ENCODE measurements at regions not wholly inside any gene's neighbourhood (a gene's known extent, or its start where the extent isn't known, plus 50 kb on each side); places are given as distances from the start of the nearest gene placed in this dataset.
"Not testable (repeated sequence)": the region's sequence is repeated elsewhere in the genome, so short reads cannot be mapped to it uniquely, and the experiment has no call there.

DNA sequence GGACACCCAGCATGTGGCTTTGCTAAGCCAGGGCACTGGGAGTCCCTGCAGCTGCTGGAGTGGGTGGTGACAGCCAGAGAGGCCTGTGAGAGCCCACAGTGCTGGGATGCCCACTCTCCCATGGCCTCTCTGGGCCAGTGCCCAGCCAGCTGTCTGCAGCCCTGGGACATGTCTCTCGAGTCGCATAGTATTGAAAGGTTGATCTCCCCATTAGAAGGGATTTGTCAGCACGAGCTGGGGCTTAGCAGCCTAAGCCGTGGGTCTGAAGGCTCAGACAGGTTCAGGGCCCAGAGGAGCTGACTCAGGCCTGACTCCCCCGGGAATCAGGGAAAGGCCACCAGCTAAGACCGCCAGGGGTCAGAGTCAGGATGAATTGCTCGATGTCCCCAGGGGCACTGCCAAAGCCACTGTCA is 53.5 kb downstream of the FOXD2 start:
- no peak for DNase-seq

DNA sequence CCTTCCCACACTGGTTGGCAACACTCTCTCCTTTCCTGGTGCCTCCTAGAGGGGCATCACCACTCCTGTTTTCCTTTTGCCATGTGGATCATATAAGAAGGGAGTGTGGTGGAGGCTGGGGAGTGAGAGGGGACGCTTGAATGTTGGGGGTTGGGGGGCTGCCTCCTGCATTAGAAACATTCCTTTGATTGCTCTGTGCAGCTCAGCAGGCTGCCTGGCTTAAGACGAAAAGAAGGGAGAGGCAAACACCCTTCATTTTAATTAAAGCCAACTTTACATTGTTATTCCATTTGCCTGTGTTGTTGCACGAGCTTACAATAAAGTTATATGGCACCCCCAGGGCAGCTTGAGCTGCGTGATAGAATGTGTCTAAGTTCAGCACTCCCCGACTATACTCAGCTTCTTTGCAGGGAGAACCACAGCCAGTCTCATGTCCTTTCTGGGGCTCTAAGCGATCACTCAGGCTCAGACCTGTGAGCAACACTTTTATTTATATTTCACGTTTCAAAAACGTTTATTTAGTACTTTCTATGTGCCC is 57.4 kb downstream of the FOXD2 start:
- no peak for DNase-seq

DNA sequence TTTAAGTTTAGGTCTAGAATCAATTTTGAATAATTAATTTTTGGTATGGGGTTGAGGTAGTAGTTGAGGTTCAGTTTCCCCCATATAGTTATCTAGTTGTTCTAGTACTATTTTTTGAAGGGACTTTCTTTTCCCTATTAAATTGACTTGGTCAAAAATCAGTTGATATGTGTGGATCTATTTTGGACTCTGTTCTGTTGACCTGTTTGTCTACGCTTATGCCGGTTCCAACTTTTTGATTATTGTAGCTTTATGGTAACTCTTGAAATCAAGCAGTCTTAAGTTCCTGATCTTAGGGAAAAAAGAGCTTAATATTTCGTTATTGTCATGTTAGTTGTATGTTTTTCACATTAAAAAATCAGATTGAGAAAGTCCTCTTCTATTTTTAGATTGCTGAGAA is 60.7 kb downstream of the FOXD2 start:
- DNase-seq = no peak

DNA sequence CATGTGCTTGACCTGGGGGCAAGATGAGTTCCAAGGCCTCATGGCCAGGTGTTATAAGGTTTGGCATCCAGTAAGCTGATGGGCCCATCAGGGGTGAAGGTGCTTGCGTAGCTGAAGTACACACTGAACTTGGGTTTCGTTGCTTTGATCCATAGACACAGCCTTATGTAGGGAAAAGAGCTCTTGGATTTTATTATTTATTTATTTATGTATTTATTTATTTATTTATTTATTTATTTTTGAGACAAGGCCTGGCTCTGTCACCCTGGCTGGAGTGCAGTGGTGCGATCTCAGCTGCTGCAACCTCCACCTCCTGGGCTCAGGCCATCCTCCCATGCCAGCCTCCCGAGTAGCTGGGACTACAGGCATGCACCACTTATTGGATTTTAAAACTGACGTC is 63.2 kb downstream of the FOXD2 start:
- DNase-seq = no peak

DNA sequence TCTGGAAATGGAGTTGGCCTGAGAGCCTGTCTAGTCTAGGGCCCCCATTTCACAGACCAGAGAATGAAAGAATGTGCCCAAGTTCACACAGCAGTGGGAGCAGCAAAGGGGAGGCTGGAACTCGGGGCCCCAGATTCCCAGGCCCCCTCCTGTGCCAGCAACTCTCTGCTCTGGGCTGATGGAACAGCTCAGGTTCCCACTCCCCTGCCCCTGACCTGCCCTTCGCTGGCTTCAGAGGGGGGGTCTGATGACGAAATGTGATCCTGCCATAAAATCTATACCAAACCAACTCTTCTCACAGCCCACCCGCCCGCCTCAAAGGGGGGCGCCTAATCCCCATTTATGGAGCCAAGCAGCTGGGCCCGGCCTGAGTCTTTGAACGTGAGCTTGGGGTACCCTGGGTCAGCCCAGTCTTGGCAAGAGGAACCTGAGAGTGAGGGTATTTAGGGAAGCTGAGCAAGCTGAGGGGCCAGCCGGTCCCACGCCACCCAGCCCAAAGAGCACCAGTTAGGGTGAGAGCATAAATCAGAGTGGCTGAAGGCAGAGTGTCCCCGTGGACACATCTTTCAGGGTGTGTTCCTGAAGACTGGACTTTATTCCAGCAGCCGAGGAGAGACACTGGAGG is 65.0 kb downstream of the FOXD2 start:
- no peak for DNase-seq

DNA sequence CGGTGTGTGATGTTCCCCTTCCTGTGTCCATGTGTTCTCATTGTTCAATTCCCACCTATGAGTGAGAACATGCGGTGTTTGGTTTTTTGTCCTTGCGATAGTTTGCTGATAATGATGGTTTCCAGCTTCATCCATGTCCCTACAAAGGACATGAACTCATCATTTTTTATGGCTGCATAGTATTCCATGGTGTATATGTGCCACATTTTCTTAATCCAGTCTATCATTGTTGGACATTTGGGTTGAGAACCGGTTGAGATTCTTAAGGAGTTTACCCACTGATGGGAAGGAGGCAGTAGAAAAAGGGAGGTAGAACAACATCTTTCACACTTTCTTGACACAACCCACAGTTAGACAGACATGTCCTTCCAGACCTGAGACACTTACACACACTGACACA is 67.0 kb downstream of the FOXD2 start:
- DNase-seq = not testable (repeated sequence)

DNA sequence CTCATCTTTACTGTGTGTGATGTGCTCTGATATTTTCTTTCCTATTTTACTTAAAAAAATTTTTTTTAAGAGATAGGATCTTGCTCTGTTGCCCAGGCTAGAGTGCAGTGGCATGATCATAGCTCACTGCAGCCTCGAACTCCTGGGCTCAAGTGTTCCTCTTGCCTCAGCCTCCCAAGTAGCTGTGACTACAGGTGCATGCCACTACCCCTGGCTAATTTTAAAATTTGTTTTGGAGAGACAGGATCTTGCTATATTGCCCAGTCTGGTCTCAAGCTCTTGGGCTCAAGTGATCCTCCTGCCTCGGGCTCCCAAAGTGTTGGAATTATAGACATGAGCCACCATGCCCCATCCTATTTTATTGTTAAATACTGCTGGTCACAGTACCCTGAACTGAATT is 67.4 kb downstream of the FOXD2 start:
- DNase-seq = no peak

DNA sequence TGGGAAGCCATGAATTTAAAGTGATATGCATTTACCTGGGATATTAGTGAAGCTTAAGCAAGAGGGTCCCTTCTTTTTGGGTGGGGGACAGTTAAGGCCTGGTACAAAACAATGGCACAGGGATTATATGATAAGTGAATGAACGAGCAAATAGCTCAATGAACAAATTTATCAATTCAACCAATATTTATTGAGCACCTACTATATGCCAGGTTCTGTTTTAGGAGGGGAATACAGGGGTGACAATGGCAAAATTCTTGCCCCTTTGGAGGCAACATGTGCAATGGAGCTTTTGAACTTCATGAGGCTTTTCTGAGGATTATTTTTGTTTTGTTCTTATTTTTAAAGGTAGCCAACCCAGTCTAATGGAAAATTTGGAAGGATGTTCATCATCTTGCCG is 68.2 kb downstream of the FOXD2 start:
- DNase-seq = no peak

DNA sequence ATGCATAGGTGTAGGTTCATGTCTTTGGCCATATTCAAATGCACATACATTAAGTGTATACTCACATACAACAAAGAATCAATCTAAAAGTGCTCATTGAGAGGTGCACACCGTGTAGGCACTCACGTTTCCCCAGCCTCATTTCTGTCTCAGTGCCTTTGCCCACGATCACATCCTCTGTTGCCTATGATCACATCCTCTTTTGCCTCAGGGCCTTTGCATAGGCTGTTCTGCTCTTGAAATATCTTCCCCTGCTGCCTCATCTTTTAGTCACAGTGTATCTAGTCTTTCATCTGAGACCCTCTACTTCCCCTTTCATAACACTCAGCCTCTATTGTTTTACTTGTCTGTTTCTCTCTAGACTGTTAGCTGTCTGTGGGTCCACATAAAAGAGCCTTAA is 69.3 kb downstream of the FOXD2 start:
- no peak for DNase-seq

DNA sequence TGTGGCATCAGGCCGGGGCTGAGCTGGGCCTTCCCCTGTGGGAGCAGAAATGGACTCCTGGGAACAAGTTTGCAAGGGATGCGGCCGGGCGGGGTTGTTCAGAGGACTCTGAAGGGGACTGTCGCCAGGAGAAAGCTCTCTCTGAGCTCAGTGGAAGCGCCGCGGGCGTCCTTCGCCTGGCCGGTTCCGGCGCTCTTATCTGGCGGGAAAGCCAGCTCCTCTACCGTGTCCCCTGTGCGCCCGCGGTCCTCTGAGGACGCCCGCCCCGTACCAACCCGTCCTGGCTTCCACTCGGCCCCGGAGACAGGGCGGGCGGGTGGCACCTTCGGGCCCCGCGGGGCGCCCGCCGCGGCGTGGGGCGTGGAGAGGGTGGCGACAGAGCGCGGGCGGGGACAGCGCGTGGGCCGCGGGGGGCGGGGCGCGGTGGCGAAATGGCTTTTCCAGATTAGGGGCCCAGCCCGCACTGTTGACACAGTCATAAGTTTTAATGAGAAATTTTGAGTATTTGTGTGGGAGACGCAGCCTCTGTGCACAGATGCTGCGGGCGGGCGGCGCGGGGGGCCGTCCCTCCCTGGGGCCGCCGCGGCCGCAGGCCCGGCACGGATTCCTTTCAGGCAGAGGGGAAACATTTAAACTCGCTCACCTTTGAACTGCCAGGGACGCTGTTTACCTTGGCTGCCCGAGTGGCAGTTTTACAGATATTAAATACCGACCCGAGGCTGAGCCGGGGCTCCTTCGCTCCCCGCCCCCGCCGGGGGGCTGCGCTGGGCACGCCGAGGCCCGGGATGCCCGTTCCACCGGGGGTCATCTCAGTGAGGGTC is 70.2 kb downstream of the FOXD2 start:
- peak; percentile 60 to 66 for DNase-seq

DNA sequence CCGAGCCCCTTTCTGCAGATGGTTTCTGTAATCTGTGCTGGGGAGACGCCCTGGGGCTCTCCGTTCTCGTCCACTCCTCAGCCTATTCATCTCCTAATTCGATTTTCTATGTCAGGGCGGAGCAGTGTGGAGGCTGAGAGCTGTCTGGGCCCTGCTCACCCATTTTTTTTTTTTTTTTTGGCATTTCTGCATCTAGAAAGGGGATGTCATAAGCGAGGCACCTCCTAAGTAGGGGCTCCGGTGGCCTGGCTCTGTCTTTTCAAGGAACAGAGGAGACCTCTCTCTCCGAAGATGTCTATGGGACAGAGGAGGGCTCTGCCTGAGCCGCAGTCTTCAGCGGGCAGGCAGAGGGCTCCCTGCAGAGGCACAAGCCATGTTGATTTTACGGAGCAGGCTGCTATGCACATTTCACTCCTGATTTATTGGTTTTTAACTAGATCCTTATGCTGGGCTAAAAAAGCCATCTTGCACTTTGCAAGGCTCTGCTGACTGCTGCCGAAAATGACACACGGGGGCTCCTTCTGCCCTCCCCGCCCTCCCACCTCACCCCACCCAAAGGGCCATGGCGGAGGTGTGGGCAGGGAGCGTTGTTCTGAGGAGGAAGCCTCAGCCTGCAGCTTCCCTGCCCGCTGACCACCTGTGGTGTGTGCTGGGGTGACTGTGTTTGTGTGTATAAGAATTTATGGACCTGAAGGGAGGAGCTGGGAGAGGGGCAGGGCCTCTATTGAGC is 71.0 kb downstream of the FOXD2 start:
- no peak for DNase-seq

DNA sequence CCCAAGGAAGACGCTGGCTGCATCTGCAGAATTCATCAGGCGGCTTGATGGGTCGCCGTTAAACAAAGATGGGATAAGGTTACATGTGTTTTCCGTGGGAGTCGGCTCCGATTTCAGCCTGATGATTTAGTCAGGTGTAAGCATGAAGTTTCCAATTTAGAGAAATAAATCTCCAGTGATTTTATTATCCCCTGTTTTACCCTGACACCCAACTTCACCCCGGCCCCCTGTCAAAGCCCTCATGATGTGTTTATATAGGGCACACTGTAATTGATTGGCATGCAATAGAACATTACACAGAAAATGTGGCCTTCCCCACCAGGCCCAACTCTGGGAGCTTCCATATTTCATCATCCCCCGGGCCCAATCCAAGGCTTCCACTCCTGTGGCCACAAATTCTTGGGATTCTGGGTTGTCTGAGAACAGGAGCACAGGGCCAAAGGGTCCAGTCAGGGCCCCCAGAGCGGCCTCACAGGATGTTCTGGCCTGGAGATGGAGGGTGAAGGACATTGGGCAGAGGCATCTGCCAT is 72.5 kb downstream of the FOXD2 start:
- no peak for DNase-seq

DNA sequence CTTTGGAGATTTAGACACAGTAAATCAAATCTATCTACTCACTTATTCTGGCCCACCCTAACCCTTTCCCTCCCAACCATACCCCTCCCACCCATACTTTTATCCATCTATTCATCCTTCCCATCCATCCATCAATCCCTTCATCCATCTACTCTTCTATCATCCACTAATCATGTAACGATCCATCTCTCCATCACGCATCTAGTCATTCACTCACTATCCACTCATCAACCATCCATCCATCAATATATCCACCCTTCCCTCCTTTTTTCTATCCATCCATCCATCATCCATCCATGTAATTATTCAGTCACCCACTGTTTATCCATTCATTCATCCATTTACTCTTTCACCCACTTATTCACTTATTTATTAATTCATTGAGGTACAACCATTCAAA is 74.0 kb downstream of the FOXD2 start:
- DNase-seq = no peak

DNA sequence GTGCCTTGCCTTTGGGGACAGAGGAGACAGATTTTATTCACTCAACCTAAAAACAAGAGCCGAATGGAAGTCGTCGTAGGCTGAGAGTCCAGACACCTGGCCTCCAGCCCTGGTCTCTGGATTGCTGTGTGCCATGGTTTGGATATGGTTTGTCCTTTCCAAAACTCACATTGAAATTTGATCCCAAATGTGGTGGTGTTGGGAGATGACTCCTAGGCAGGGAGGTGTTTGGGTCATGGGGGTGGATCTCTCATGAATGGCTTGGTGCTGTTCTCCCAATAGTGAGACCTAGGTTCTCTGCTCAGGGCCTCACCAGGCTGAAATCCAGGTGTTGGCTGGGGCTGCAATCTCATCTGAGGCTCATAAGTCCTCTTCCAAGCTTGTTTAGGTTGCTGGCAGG is 75.5 kb downstream of the FOXD2 start:
- DNase-seq = no peak

DNA sequence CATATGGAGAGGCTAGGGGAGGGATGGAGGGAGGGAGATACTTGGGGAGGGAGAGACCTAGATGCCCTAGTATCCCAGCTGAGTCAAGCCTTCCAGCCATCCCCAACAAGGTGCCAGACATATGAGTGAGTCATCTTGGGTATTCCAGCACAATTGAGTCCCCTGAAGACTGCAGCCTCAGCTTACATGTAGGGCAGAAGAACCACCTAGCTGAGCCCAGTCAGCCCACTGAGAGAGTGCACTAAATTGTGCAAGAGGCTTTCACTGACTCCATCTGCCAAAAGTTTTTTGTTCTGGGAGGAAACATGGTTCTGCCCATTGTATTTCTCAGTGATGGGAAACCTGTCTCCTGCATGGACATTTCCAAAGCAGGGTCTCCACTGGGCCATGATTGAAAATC is 76.4 kb downstream of the FOXD2 start:
- DNase-seq = no peak

DNA sequence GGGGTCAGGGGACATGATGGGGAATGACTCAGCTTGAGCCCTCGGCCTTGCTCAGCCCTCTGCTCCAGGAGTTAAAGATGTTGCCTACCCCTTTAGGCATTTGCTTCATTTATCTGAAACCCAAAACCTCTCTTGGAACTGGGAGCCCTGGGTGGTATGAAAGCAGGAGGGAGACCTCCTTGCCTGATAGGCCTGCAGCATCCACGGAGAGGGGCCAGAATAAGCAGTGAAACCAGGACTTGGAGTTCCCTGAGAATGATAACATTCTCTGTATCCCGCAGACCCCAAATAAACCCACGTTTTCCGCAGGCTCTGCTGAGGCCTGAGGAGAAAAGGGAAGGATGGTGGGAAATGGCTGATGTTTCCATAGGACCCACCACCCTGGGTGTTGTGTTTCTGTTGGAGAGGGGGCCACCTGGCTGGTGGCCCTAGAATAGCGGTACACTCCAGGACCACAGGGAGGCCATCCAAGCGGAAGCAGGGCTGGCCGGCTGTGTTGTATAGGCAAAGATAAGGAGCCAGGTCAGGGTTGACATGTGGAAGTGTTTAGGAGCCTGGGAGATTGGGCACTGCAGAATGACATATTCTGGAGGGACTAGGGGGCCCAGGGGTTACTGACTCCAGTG is 77.4 kb downstream of the FOXD2 start:
- no peak for DNase-seq

DNA sequence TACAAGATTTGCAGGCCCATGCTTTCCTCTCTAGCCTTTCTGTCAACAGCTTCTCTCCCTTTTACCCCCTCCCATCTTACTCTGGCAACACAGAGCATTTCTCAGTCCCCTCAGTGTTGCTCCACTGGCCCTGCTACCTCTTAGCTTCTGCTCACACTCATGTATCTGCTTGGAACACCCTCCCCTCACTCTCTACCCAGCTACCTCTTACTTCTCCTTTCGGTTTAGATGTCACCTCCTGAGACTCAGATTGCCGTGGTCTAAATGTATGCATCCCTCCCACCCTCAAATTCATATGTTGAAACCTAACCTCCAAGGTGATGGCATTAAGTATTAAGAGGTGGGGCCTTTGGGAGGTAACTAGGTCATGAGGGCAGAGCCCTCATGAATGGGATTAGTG is 80.1 kb downstream of the FOXD2 start:
- no peak for DNase-seq

DNA sequence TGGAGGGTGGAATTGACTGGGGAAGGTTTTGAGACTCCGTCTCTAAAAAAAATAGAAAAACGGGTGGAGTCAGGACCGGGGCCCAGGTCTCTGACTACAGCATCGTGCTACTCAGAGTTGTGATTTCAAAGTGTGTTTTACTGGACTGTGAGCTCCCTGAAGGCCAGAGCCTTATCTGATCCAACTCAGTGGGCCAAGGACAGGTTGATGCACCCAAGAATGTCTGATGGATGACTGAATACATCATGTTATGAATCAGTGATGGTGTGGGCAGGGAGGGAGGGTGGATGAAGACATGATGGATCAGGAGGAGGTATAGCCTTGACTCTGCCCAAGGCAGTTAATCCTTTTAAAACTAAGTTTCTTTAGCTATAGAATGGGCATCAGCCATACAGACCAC is 81.6 kb downstream of the FOXD2 start:
- no peak for DNase-seq

DNA sequence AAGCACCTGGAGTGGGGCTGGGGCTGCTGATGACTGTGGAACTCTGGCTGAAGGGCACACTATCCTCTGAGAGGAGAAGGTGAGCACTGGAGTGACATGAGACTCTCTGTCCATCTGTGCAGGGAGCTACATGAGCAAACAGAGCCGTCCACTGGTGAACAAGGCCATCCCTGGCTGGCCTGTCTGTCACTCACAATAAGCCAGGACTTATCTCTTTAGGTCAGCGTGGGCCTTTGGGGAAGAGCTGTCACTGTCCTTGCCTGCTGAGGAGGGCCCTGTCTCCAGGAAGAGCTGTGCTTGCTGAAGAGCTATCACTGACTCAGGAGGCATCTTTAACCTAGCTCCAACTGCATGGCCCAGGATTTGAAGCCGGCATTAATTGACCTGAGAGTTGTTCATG is 82.1 kb downstream of the FOXD2 start:
- no peak for DNase-seq

DNA sequence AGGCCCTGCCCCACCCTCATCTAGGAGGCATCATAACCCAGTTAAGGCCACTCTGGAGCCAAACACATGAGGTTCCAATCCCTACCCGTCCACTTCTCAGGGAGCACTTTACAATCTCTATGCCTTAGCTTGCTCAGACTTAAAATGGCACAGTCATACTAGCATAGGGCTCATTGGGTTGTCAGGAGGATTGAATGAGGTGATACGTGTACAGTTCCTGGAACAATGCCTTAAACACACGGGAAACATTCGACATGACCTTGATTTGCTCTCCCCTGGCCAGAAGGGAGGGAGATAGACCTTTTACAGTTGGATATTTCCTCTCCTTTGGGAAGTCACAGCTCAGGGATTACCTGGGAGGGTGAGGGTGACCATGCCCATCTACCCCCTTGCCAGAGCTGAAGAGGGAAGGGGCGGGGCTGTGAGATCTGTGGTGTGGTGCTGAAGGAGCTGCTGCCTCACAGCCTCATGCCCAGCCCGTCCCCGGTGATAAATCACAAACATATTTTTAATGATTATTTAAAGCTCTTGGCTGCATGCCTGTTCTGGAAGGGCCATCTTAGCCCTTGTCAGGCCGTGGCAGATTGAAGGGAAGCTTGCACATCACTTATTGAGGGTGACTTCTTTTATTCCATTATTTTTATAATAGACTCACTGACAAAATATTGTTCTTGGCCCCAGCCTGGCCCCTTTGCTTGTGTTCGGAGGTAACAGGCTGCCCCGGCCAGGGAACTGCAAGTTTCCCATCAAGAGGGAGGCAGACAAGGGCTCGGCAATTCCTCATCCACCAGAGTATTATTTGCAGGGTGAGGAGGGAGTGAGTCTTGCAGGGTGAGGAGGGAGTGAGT is 83.4 kb downstream of the FOXD2 start:
- DNase-seq = no peak

DNA sequence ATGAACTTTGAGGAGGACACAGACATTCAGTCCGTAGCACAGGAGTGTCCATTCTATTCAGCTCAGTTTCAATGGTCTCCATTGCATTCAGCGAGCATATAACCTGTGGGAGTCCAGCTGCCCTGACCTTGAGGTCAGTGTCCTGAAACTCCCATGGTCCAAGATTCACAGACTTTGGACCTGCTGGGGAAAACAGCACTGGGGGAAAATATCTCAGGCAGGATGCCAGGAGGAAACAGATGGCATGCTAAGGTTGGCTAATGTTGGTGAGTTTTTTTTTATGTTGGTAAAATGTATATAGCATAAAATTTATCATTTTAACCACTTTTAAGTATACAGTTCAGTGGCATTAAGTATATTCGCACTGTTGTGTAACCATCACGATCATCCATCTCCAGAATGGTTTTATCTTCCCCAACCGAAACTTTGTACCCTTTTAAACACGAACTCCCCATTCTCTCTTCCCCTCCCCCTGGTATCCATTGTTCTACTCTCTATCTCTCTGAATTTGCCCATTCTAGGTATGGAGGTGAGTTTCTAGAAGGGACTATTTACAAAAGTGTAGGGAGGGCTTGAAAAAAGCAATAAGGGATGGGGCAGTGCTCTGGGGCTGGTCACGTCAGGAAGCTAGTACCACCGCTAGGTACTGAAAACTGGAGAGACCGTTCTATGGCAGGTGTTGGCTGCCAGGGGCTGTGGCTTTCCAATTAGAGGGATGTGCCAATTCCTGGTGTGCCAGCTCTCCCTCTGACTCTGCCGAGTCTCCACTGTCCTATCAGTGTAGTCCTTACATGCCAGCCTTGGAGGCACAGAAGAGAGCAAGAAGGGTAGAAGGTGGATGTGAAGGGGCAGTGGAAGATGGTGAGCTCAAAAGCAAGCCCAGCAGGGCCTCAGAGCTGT is 85.3 kb downstream of the FOXD2 start:
- DNase-seq = no peak

Data from activated T-cell treated with anti-CD3 and anti-CD28 coated beads, Interleukin-2, amount 50 U/mL, for 48 hours (primary cell).